ENCODE measurements at regions not wholly inside any gene's neighbourhood (a gene's known extent, or its start where the extent isn't known, plus 50 kb on each side); places are given as distances from the start of the nearest gene placed in this dataset.

- Histone ChIP-seq H3K4me1 (ENCODE audit: control insufficient read depth in 2 of 2, insufficient read depth in 2 of 2, low read length in 2 of 2) (no peaks in the 10 kb centered on the region), H3K4me3 (ENCODE audit: low read length in 2 of 2) (no peak overlapping the region), H3K9ac (ENCODE audit: low read depth in 1 of 2, low read length in 2 of 2) (no peak overlapping the region), H3K9me3 (ENCODE audit: control insufficient read depth in 2 of 2, low read length in 2 of 2) (no peaks in the 10 kb centered on the region), H3K27ac (ENCODE audit: low read depth in 2 of 2, low read length in 2 of 2) (no peak overlapping the region), H3K27me3 (ENCODE audit: control insufficient read depth in 2 of 2, insufficient read depth in 2 of 2, low read length in 2 of 2) (no peaks in the 10 kb centered on the region), H3K36me3 (ENCODE audit: control insufficient read depth in 2 of 2, insufficient read depth in 2 of 2, low read length in 2 of 2) (no peaks in the 10 kb centered on the region)
Measured at GRCh38 chr16:56101480-56101879, 89.8 kb upstream of the GNAO1 start.

- H3K27me3 ChIP-seq (ENCODE audit: control insufficient read depth in 2 of 2, insufficient read depth in 2 of 2, low read length in 2 of 2): no peaks in the 10 kb centered on the region
- no peak overlapping the region for H3K4me3 ChIP-seq (ENCODE audit: low read length in 2 of 2)
- no peaks in the 10 kb centered on the region for H3K9me3 ChIP-seq (ENCODE audit: control insufficient read depth in 2 of 2, low read length in 2 of 2)
- no peaks in the 10 kb centered on the region for H3K4me1 ChIP-seq (ENCODE audit: control insufficient read depth in 2 of 2, insufficient read depth in 2 of 2, low read length in 2 of 2)
- no peak overlapping the region for H3K9ac ChIP-seq (ENCODE audit: low read depth in 1 of 2, low read length in 2 of 2)
- no peak overlapping the region for H3K27ac ChIP-seq (ENCODE audit: low read depth in 2 of 2, low read length in 2 of 2)
- no peaks in the 10 kb centered on the region for H3K36me3 ChIP-seq (ENCODE audit: control insufficient read depth in 2 of 2, insufficient read depth in 2 of 2, low read length in 2 of 2)
Measured at GRCh38 chr16:56097306-56097705, 94.0 kb upstream of the GNAO1 start.

- Histone ChIP-seq H3K9me3 (ENCODE audit: control insufficient read depth in 2 of 2, low read length in 2 of 2) (no peaks in the 10 kb centered on the region), H3K4me3 (ENCODE audit: low read length in 2 of 2) (no peak overlapping the region), H3K27me3 (ENCODE audit: control insufficient read depth in 2 of 2, insufficient read depth in 2 of 2, low read length in 2 of 2) (no peaks in the 10 kb centered on the region), H3K27ac (ENCODE audit: low read depth in 2 of 2, low read length in 2 of 2) (no peak overlapping the region), H3K36me3 (ENCODE audit: control insufficient read depth in 2 of 2, insufficient read depth in 2 of 2, low read length in 2 of 2) (no peaks in the 10 kb centered on the region), H3K4me1 (ENCODE audit: control insufficient read depth in 2 of 2, insufficient read depth in 2 of 2, low read length in 2 of 2) (no peaks in the 10 kb centered on the region), H3K9ac (ENCODE audit: low read depth in 1 of 2, low read length in 2 of 2) (no peak overlapping the region)
Measured at GRCh38 chr16:56094231-56094630, 97.1 kb upstream of the GNAO1 start.

- no peaks in the 10 kb centered on the region for H3K4me1 ChIP-seq (ENCODE audit: control insufficient read depth in 2 of 2, insufficient read depth in 2 of 2, low read length in 2 of 2)
- no peaks in the 10 kb centered on the region for H3K36me3 ChIP-seq (ENCODE audit: control insufficient read depth in 2 of 2, insufficient read depth in 2 of 2, low read length in 2 of 2)
- H3K9me3 ChIP-seq (ENCODE audit: control insufficient read depth in 2 of 2, low read length in 2 of 2): no peaks in the 10 kb centered on the region
- H3K27ac ChIP-seq (ENCODE audit: low read depth in 2 of 2, low read length in 2 of 2): no peak overlapping the region
- H3K27me3 ChIP-seq (ENCODE audit: control insufficient read depth in 2 of 2, insufficient read depth in 2 of 2, low read length in 2 of 2): no peaks in the 10 kb centered on the region
- no peak overlapping the region for H3K9ac ChIP-seq (ENCODE audit: low read depth in 1 of 2, low read length in 2 of 2)
- H3K4me3 ChIP-seq (ENCODE audit: low read length in 2 of 2): no peak overlapping the region
Measured at GRCh38 chr16:56093055-56093454, 98.2 kb upstream of the GNAO1 start.

- no peaks in the 10 kb centered on the region for H3K36me3 ChIP-seq (ENCODE audit: control insufficient read depth in 2 of 2, insufficient read depth in 2 of 2, low read length in 2 of 2)
- no peak overlapping the region for H3K4me3 ChIP-seq (ENCODE audit: low read length in 2 of 2)
- H3K27ac ChIP-seq (ENCODE audit: low read depth in 2 of 2, low read length in 2 of 2): no peak overlapping the region
- H3K9ac ChIP-seq (ENCODE audit: low read depth in 1 of 2, low read length in 2 of 2): no peak overlapping the region
- H3K4me1 ChIP-seq (ENCODE audit: control insufficient read depth in 2 of 2, insufficient read depth in 2 of 2, low read length in 2 of 2): no peaks in the 10 kb centered on the region
- H3K9me3 ChIP-seq (ENCODE audit: control insufficient read depth in 2 of 2, low read length in 2 of 2): no peaks in the 10 kb centered on the region
- no peaks in the 10 kb centered on the region for H3K27me3 ChIP-seq (ENCODE audit: control insufficient read depth in 2 of 2, insufficient read depth in 2 of 2, low read length in 2 of 2)
Measured at GRCh38 chr16:56090076-56090475, 101.2 kb upstream of the GNAO1 start.

GRCh38 chr16:56087626-56088025, 103.7 kb upstream of the GNAO1 start:
- Histone ChIP-seq H3K36me3 (ENCODE audit: control insufficient read depth in 2 of 2, insufficient read depth in 2 of 2, low read length in 2 of 2) (no peaks in the 10 kb centered on the region), H3K9ac (ENCODE audit: low read depth in 1 of 2, low read length in 2 of 2) (no peak overlapping the region), H3K27ac (ENCODE audit: low read depth in 2 of 2, low read length in 2 of 2) (no peak overlapping the region), H3K9me3 (ENCODE audit: control insufficient read depth in 2 of 2, low read length in 2 of 2) (no peaks in the 10 kb centered on the region), H3K4me3 (ENCODE audit: low read length in 2 of 2) (no peak overlapping the region), H3K4me1 (ENCODE audit: control insufficient read depth in 2 of 2, insufficient read depth in 2 of 2, low read length in 2 of 2) (no peaks in the 10 kb centered on the region), H3K27me3 (ENCODE audit: control insufficient read depth in 2 of 2, insufficient read depth in 2 of 2, low read length in 2 of 2) (no peaks in the 10 kb centered on the region)

- H3K36me3 ChIP-seq (ENCODE audit: control insufficient read depth in 2 of 2, insufficient read depth in 2 of 2, low read length in 2 of 2): no peaks in the 10 kb centered on the region
- H3K9ac ChIP-seq (ENCODE audit: low read depth in 1 of 2, low read length in 2 of 2): no peak overlapping the region
- no peak overlapping the region for H3K4me3 ChIP-seq (ENCODE audit: low read length in 2 of 2)
- H3K27me3 ChIP-seq (ENCODE audit: control insufficient read depth in 2 of 2, insufficient read depth in 2 of 2, low read length in 2 of 2): no peaks in the 10 kb centered on the region
- H3K9me3 ChIP-seq (ENCODE audit: control insufficient read depth in 2 of 2, low read length in 2 of 2): no peaks in the 10 kb centered on the region
- H3K4me1 ChIP-seq (ENCODE audit: control insufficient read depth in 2 of 2, insufficient read depth in 2 of 2, low read length in 2 of 2): no peaks in the 10 kb centered on the region
- H3K27ac ChIP-seq (ENCODE audit: low read depth in 2 of 2, low read length in 2 of 2): no peak overlapping the region
Measured at GRCh38 chr16:56081371-56081770, 109.9 kb upstream of the GNAO1 start.

- H3K9me3 ChIP-seq (ENCODE audit: control insufficient read depth in 2 of 2, low read length in 2 of 2): no peaks in the 10 kb centered on the region
- no peak overlapping the region for H3K27ac ChIP-seq (ENCODE audit: low read depth in 2 of 2, low read length in 2 of 2)
- H3K9ac ChIP-seq (ENCODE audit: low read depth in 1 of 2, low read length in 2 of 2): no peak overlapping the region
Measured at GRCh38 chr16:56075732-56076388, 115.4 kb upstream of the GNAO1 start.

GRCh38 chr16:56073508-56073907, 117.8 kb upstream of the GNAO1 start:
- H3K27me3 ChIP-seq (ENCODE audit: control insufficient read depth in 2 of 2, insufficient read depth in 2 of 2, low read length in 2 of 2): no peaks in the 10 kb centered on the region
- no peak overlapping the region for H3K9ac ChIP-seq (ENCODE audit: low read depth in 1 of 2, low read length in 2 of 2)
- H3K36me3 ChIP-seq (ENCODE audit: control insufficient read depth in 2 of 2, insufficient read depth in 2 of 2, low read length in 2 of 2): no peaks in the 10 kb centered on the region
- H3K27ac ChIP-seq (ENCODE audit: low read depth in 2 of 2, low read length in 2 of 2): no peak overlapping the region
- no peaks in the 10 kb centered on the region for H3K4me1 ChIP-seq (ENCODE audit: control insufficient read depth in 2 of 2, insufficient read depth in 2 of 2, low read length in 2 of 2)
- H3K9me3 ChIP-seq (ENCODE audit: control insufficient read depth in 2 of 2, low read length in 2 of 2): no peaks in the 10 kb centered on the region
- no peak overlapping the region for H3K4me3 ChIP-seq (ENCODE audit: low read length in 2 of 2)

More at GRCh38 chr16:56075732-56076388, 115.4 kb upstream of the GNAO1 start:
- Histone ChIP-seq H3K27me3 (ENCODE audit: control insufficient read depth in 2 of 2, insufficient read depth in 2 of 2, low read length in 2 of 2) (no peaks in the 10 kb centered on the region), H3K4me3 (ENCODE audit: low read length in 2 of 2) (no peak overlapping the region), H3K36me3 (ENCODE audit: control insufficient read depth in 2 of 2, insufficient read depth in 2 of 2, low read length in 2 of 2) (no peaks in the 10 kb centered on the region), H3K4me1 (ENCODE audit: control insufficient read depth in 2 of 2, insufficient read depth in 2 of 2, low read length in 2 of 2) (no peaks in the 10 kb centered on the region)

GRCh38 chr16:56072096-56072495, 119.2 kb upstream of the GNAO1 start:
- H3K4me1 ChIP-seq (ENCODE audit: control insufficient read depth in 2 of 2, insufficient read depth in 2 of 2, low read length in 2 of 2): no peaks in the 10 kb centered on the region
- H3K27me3 ChIP-seq (ENCODE audit: control insufficient read depth in 2 of 2, insufficient read depth in 2 of 2, low read length in 2 of 2): no peaks in the 10 kb centered on the region
- H3K9me3 ChIP-seq (ENCODE audit: control insufficient read depth in 2 of 2, low read length in 2 of 2): no peaks in the 10 kb centered on the region
- H3K4me3 ChIP-seq (ENCODE audit: low read length in 2 of 2): no peak overlapping the region
- no peak overlapping the region for H3K9ac ChIP-seq (ENCODE audit: low read depth in 1 of 2, low read length in 2 of 2)
- H3K36me3 ChIP-seq (ENCODE audit: control insufficient read depth in 2 of 2, insufficient read depth in 2 of 2, low read length in 2 of 2): no peaks in the 10 kb centered on the region
- no peak overlapping the region for H3K27ac ChIP-seq (ENCODE audit: low read depth in 2 of 2, low read length in 2 of 2)

- Histone ChIP-seq H3K4me1 (ENCODE audit: control insufficient read depth in 2 of 2, insufficient read depth in 2 of 2, low read length in 2 of 2) (no peaks in the 10 kb centered on the region), H3K27me3 (ENCODE audit: control insufficient read depth in 2 of 2, insufficient read depth in 2 of 2, low read length in 2 of 2) (no peaks in the 10 kb centered on the region), H3K36me3 (ENCODE audit: control insufficient read depth in 2 of 2, insufficient read depth in 2 of 2, low read length in 2 of 2) (no peaks in the 10 kb centered on the region), H3K9ac (ENCODE audit: low read depth in 1 of 2, low read length in 2 of 2) (no peak overlapping the region), H3K27ac (ENCODE audit: low read depth in 2 of 2, low read length in 2 of 2) (no peak overlapping the region), H3K4me3 (ENCODE audit: low read length in 2 of 2) (no peak overlapping the region), H3K9me3 (ENCODE audit: control insufficient read depth in 2 of 2, low read length in 2 of 2) (no peaks in the 10 kb centered on the region)
Measured at GRCh38 chr16:56068816-56069215, 122.5 kb upstream of the GNAO1 start.

All from mucosa of rectum (tissue), 2 donors.